NB4 (cell line): ENCODE measurements at regions not wholly inside any gene's neighbourhood (a gene's known extent, or its start where the extent isn't known, plus 50 kb on each side); places are given as distances from the start of the nearest gene placed in this dataset.

Experiments
- CTCF ChIP-seq: IDR thresholded peaks from one replicate; pipeline ENCODE4 v1.5.1; 2012; ENCODE audit warnings: low read depth, low read length
- MAX ChIP-seq: IDR thresholded peaks from 2 replicates; pipeline ENCODE4 v1.6.1; 2011; ENCODE audit warnings: low read depth, low read length
- MYC ChIP-seq: IDR thresholded peaks from 2 replicates; pipeline ENCODE4 v1.6.1; 2011; ENCODE audit warnings: low read depth, low read length
- POLR2A ChIP-seq: IDR thresholded peaks from 2 replicates; pipeline ENCODE4 v1.6.1; 2011; ENCODE audit warnings: mild to moderate bottlenecking; ENCODE audit not compliant: insufficient read length; ENCODE audit errors: extremely low read depth

- no peak for TF ChIP-seq CTCF
- TF ChIP-seq MAX = no peak
- no peak for TF ChIP-seq POLR2A
- TF ChIP-seq MYC = no peak
Observed at GRCh38 chr4:112094330-112094729, 50.9 kb upstream of the FAM241A start.
